WERI-Rb-1 (cell line): ENCODE measurements at regions not wholly inside any gene's neighbourhood (a gene's known extent, or its start where the extent isn't known, plus 50 kb on each side); places are given as distances from the start of the nearest gene placed in this dataset.

Experiments used
- DNase-seq: peaks from one replicate; pipeline ENCODE4 v3.0.0-alpha.2; 2020
- H3K27ac ChIP-seq: fragments of 250-450 bp; sonication (Bioruptor Pico); 2 replicates; pipeline ENCODE4 v1.5.1; 2020; ENCODE audit warnings: mild to moderate bottlenecking, moderate library complexity
- H3K27me3 ChIP-seq: fragments of 250-450 bp; sonication (Bioruptor Pico); 2 replicates; pipeline ENCODE4 v1.5.1; 2021; ENCODE audit warnings: mild to moderate bottlenecking, low read depth, moderate library complexity; ENCODE audit not compliant: insufficient read depth, severe bottlenecking
- H3K36me3 ChIP-seq: fragments of 250-450 bp; sonication (Bioruptor Pico); 2 replicates; pipeline ENCODE4 v1.5.1; 2020; ENCODE audit warnings: mild to moderate bottlenecking, moderate library complexity
- H3K4me3 ChIP-seq: 2 replicates; pipeline ENCODE4 v1.5.1; 2011; ENCODE audit warnings: low read depth, mild to moderate bottlenecking, control low read depth, low read length
- H3K9me3 ChIP-seq: fragments of 250-450 bp; sonication (Bioruptor Pico); 2 replicates; pipeline ENCODE4 v1.5.1; 2021; ENCODE audit warnings: mild to moderate bottlenecking, moderate library complexity; ENCODE audit not compliant: severe bottlenecking
- TF ChIP-seq, protein P1 (sequence below): IDR thresholded peaks from 2 replicates; pipeline ENCODE4 v1.5.1; 2011; ENCODE audit warnings: low read depth, mild to moderate bottlenecking, control low read depth, inconsistent platforms, low read length

DNA sequence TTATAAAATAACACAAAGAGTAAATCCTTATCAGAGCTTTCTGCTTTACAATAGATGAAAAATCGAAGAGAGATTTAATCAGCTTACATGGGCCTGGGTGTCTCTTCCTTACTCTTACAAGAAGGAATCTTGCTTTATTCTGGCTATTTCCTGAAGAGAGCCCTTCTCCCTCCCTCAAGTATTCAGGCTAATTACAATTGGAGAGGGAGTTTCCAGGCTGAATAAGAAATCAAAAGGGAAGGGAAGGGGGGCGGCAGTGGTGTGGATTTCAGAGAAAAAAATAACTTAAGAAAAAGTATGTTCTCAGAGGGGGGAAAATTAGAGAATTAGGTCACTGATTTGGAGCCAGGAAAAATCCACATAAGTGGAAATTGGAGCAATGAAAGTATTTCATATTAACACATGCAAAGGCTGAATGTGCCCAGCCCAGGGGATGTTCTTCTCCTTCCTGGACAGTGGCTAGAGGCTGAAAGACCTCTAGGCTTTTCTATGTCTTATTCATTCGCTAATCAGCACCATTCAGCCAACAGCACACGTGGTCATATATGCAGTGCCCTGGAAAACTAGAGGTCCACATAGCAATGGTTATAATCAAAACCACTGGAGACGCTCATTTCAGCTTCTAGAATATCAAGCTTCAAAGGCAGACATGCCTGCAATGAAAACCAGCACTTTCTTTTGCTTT lies 158.9 kb upstream of the BTG1 start:
- Histone ChIP-seq H3K27me3 (no peaks in the 10 kb centered on the region), H3K36me3 (no peaks in the 10 kb centered on the region), H3K4me3 (no peak overlapping the region), H3K9me3 (no peaks in the 10 kb centered on the region), H3K27ac (no peak overlapping the region)
- TF ChIP-seq, protein P1, sequence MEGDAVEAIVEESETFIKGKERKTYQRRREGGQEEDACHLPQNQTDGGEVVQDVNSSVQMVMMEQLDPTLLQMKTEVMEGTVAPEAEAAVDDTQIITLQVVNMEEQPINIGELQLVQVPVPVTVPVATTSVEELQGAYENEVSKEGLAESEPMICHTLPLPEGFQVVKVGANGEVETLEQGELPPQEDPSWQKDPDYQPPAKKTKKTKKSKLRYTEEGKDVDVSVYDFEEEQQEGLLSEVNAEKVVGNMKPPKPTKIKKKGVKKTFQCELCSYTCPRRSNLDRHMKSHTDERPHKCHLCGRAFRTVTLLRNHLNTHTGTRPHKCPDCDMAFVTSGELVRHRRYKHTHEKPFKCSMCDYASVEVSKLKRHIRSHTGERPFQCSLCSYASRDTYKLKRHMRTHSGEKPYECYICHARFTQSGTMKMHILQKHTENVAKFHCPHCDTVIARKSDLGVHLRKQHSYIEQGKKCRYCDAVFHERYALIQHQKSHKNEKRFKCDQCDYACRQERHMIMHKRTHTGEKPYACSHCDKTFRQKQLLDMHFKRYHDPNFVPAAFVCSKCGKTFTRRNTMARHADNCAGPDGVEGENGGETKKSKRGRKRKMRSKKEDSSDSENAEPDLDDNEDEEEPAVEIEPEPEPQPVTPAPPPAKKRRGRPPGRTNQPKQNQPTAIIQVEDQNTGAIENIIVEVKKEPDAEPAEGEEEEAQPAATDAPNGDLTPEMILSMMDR: no peak
- no peak for DNase-seq

DNA sequence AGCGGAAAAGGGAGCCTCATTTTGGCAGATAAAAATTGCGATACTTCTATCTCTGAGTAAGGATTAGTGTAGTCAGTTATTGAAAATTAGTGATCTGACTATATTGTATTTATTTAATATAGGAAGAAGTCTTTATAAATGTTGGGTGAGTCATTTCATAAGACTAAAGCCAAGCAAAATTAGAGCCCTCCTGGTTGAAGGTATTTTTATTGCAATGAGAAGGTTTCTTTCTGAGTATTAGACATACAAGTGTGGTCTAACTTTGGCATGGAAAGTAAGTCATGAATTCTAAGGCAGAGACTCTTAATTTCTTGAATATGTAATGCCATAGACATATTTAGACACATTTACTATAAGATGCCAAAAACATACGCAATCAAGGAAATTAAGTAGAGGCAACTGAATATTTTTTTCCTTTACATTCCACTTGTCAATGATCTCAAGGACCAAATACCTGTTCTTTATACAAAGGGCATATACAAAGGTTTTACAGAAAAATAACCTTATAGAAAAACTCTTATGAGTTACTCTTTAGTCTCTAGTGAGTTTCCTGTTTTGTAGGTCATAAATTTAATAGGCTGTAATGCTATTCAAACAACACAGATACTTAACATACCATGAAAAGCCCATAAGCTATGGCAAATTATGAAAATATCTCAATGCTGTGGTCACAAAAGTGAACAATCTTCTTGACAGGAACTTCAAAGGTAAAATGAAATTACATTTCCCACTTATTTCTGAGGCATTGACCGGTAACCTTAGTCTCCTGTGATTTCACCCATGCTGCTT lies 156.6 kb upstream of the BTG1 start:
- no peak overlapping the region for H3K4me3 ChIP-seq
- no peak for DNase-seq
- TF ChIP-seq, protein P1: no peak

DNA sequence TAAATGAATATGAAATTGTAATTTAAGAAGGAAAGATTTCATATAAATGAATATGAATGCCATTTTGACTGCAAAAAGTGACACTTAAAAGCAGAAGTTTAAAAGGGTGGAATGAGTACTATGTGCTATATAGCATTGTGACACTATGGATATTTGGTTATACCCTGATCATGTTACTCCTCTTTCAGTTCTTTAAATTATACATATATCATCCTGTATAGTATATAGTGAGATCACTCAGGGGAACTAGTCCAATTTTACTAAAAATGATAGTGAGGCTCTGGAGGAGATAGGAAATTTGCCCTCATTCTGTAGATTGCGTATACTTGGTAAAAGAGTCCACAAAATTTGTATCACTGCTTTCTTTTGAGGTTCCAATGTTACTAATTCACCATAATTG lies 155.7 kb upstream of the BTG1 start:
- H3K4me3 ChIP-seq: no peak overlapping the region
- TF ChIP-seq, protein P1: no peak
- no peaks in the 10 kb centered on the region for H3K27me3 ChIP-seq
- H3K27ac ChIP-seq: no peak overlapping the region
- H3K9me3 ChIP-seq: no peaks in the 10 kb centered on the region
- no peak for DNase-seq
- H3K36me3 ChIP-seq: no peaks in the 10 kb centered on the region

More for the DNA sequence above, 156.6 kb upstream of the BTG1 start:
- H3K36me3 ChIP-seq: no peaks in the 10 kb centered on the region
- H3K27me3 ChIP-seq: no peaks in the 10 kb centered on the region
- H3K27ac ChIP-seq: no peak overlapping the region
- H3K9me3 ChIP-seq: no peaks in the 10 kb centered on the region

DNA sequence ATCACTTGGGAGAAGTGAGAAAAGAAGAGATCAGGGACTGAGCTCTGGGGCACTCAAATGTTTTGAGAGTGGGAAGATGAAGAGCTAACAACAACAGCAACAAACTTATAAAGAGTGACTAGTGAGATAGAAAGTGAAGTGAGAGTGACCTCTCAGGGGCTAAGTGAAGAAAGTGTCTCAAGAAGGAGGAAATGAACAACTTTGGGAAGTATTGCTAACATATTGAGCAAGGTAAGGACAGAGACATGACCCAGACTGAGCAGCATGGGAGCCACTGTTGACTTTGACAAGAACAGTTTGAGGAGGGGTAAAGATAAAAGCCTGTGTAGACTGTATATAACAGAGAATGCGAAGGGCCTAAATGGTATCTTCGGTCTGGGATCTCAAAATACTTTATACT lies 155.1 kb upstream of the BTG1 start:
- Histone ChIP-seq H3K9me3 (no peaks in the 10 kb centered on the region), H3K27me3 (no peaks in the 10 kb centered on the region), H3K4me3 (no peak overlapping the region), H3K36me3 (no peaks in the 10 kb centered on the region), H3K27ac (no peak overlapping the region)
- TF ChIP-seq, protein P1: no peak
- DNase-seq: no peak

DNA sequence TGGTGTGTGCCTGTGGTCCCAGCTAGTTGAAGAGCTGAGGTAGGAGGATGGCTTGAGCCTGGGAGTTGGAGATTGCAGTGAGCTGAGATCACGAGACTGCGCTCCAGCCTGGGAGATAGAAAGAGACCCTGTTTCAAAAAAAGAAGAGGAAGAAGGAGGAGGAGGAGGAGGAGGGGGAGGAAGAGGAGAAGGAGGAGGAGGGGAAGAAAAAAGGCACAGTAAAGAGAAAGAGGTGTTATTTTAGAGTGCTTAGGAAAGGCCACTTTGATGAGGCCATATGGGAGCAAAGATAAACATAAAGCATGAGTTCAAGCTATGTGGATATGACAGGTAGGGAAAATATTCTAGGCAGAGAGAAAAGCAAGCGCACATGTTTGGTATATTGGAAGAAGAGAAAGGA lies 154.1 kb upstream of the BTG1 start:
- no peaks in the 10 kb centered on the region for H3K27me3 ChIP-seq
- TF ChIP-seq, protein P1: no peak
- H3K4me3 ChIP-seq: no peak overlapping the region
- H3K9me3 ChIP-seq: no peaks in the 10 kb centered on the region
- H3K27ac ChIP-seq: no peak overlapping the region
- no peak for DNase-seq
- H3K36me3 ChIP-seq: no peaks in the 10 kb centered on the region
